GM21717 (cell line): ENCODE measurements at regions not wholly inside any gene's neighbourhood (a gene's known extent, or its start where the extent isn't known, plus 50 kb on each side); places are given as distances from the start of the nearest gene placed in this dataset.

Experiments
- ATAC-seq: cut with Tn5 transposase; IDR thresholded peaks from one replicate; pipeline ENCODE4 v1.9.1; 2021; ENCODE audit warnings: mild to moderate bottlenecking, moderate library complexity; ENCODE audit not compliant: unreplicated experiment

DNA sequence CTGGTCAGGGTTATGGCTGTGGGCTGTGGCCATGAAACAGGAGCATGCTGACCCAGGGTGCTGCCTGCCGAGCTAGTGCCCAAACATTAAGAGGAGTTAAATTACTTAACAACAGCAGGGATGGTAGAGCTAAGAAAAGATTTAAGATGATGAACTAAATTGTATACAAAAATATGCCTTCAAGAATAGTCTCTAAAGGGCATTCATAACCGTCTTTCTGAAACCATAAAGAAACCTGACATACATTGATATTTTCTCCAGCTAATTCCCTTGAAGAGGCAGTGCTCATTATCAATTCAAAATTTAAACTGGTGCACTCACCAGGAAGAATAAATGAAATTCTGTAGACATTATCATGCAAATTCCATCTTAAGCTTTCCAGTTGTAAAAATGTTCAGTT lies 265.8 kb upstream of the TAC1 start:
- ATAC-seq: no peak

DNA sequence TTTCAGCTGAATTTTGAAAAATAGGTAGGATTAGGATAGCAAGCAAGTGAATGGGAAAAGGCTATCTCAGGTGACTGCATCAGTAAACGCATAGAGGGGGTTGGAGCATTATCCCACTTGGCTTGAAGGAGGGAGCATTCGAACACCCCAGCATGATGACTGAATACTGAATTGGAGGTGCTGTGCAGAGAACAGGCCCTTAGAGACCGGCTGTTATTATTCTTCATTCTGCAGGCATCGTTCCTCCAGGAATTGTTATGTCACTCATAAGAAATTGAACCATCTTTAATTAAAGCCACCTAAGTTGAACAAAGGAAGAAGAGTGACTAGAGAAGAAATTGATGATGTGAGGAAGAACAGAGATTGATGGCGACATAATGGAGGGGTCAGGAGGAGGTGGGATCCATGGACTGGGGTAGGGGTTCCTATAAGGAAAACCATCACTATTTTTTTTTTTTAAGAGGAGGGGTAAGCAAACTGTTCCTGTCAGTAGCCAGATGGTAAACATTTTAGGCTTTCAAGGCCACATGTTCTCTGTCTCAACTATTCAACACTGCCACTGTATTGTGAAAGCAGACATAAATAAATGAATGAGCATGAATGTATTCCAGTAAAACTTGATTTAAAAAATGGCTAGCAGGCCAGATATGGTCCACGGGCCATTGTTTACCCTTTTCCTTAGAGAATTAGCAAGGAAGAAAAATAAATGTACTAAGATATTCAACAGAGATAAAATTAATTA lies 264.7 kb upstream of the TAC1 start:
- ATAC-seq: no peak

DNA sequence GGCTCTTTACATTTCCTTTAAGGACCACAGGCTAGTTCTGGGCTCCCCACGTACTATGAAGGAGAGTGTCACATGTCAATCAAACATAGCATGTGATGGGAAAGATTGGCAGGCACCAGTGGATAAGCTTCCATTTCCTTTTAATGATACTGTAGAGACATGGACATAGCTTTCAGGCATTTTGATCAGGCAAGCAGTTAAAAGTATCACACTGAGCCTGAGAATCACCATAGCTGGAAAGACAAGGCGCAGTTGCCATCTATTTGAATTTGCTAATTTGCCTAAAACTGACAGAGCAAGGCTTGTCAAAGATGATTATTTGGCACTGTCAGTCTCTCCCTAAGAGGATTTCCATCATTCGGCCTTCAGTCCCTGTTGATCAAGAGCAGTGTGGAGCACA lies 263.4 kb upstream of the TAC1 start:
- ATAC-seq: no peak

DNA sequence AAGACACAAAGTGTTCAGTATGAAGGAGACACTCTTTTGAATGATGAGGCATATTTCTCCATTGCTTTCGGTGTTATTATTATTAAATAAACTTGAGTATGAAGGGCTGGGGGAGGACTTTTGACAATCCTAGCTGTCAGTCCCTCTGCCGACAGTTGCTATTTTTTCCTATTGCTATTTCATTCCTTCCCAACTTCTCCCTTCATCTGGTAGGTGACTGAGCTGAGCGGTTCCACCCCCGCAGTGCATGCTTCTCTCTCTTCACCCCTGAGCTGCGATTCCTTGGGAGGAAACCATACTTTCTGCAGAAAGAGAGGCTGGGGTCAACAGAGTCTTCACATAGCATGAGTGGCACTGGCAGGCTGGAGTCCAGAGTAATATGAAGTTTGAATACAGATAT lies 261.2 kb upstream of the TAC1 start:
- ATAC-seq: no peak

DNA sequence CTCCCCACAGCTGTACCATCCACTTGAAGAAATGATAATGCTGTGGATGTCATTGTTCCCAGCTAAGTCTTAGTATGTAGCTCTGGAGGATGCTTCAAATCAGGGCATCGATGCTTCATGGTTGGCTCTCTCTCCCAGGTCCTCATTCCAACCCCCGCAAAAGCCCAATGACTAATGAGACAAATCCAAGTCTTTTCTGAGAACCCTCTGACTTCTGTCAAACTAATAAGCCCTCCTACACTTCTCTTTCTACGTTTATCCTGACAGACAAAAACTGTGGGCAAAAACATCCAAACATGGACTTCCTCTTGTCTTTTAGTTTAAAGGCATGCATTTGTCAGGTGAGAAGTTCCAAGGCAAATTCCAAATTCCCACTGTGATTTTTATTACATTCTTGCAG lies 260.4 kb upstream of the TAC1 start:
- no peak for ATAC-seq

DNA sequence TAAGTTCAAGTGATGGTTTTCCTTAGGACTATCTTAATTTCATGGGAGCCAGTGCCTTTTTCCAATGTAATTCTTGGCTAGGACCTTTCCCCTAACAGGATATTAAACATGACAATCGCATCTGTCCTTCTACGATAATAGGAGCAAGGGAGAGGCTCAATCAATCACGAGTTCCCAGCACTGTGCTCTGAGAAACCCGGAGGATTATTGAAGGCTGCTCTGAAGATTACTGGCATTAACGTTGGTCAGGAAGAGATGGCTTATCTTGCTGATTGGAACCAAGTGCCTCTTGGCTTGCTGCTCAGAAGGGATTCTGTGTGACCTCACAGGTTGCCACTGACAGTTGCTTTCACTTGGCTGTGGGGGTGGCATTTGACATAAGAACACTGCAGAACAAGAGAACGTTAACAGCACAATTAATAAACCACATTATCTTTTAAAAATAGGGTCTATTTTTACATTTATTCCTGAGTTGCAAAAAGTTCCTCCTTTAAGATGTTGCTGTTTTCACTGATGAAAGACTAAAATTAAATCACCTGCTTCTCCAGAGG lies 252.1 kb upstream of the TAC1 start:
- no peak for ATAC-seq

DNA sequence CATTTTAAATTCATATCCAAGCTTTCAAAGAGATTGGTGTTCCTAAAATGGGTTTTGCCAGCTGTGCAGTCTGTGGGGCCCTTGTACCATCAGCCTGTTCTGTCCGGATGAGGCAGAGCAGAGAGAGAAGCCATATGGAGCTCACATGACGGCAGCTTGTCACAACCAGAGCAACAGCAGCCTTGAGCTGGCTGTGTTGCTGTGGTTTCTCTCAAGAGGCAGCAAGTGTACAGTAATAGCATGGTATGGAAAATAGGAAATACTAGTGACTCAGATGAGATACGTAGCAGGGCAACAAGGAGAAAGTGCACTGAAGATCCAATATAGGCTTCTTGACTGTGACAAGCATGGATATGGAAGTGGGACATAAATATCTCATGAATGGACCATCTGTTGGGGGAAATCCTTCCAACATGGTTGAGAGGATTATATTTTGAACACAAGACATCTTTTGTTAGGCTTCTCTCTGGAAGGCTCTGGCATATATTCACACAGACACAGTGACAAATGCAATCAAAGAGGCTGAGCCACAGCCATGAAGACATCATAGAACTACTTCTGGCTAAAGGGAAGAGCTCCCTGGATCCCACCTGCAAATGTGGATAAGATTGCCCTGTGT lies 251.0 kb upstream of the TAC1 start:
- no peak for ATAC-seq

DNA sequence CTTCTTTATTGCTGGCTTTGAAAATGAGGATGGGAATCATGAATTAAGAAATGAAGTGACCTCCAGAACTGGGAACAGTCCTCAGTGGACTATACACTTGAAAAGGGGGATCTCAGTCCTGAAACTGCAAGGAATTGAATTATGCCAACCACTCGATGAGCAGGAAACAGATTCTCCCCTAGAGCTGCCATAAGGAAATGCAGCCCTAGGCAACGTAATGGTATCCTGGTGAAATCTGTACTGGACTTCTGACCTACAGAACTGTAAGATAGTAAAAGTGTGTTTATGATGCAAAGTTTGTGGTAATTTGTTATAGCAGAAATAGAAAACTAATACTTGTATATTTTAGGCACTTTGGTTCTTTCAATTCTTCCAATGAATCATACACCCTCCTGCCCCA lies 236.4 kb upstream of the TAC1 start:
- no peak for ATAC-seq

DNA sequence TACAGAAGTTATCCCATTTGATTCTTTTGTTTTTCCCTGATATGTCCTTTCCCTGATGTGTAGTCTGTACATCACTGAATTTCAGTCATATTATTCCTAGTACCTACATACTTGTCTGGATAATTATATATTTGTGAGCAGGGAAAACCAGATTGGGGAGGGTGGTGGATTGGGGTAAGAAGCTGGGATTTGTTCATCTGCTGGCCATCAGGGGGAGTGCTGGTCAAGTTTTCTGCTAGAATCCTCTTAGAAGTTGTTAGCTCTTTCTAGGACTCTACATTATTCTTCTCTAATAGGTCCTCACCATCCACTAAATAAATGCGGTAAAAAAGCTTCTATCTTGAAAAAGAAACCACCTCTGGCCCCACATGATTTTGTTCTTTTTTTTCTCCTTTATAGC lies 232.7 kb upstream of the TAC1 start:
- no peak for ATAC-seq

DNA sequence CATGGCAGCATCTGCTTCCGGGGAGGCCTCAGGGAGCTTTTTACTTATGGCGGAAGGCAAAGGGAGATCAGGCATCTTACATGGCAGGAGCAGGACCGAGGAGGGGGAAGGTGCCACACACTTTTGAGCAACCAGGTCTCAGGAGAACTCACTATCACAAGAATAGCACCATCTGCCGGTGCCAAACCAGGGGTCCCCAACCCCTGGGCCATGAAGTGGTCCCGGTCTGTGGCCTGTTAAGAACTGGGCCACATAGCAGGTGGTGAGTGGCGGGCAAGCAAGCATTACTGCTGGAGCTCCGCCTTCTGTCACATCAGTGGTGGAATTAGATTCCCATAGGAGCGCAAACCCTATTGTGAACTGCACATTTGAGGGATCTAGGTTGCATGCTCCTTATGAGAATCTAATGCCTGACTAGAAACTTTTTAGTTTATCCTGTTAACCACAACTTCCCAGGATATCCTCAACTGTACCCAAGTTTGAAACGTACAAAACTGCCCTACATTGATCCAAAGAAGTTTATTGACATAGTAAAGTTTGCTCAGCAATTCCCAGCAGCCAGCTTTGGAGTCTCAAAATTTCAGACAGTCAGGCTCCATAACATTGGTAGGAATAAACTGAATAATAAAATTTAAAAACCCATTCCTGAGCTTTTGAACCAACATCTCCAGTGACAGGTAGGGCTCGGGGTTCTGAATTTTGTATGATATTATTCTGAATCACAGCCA lies 228.4 kb upstream of the TAC1 start:
- ATAC-seq: no peak

DNA sequence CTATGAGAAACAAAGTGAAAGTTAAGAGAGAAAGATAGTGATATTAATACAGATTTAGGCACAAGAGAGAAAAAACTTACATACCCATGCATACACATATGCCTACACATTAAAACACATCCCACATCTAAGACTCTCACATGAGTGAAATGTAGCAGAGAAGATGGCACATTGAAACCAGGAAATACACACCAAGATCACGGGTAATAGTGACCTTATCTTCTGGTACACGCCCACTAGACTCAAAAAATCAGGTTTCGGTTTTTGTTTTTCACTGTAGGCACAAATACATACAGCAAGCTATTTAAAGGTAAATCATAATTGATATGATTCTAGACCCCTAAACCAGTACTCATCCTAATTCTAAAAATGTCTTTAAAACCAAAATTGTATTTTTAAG lies 225.2 kb upstream of the TAC1 start:
- ATAC-seq: peak; percentile 80

DNA sequence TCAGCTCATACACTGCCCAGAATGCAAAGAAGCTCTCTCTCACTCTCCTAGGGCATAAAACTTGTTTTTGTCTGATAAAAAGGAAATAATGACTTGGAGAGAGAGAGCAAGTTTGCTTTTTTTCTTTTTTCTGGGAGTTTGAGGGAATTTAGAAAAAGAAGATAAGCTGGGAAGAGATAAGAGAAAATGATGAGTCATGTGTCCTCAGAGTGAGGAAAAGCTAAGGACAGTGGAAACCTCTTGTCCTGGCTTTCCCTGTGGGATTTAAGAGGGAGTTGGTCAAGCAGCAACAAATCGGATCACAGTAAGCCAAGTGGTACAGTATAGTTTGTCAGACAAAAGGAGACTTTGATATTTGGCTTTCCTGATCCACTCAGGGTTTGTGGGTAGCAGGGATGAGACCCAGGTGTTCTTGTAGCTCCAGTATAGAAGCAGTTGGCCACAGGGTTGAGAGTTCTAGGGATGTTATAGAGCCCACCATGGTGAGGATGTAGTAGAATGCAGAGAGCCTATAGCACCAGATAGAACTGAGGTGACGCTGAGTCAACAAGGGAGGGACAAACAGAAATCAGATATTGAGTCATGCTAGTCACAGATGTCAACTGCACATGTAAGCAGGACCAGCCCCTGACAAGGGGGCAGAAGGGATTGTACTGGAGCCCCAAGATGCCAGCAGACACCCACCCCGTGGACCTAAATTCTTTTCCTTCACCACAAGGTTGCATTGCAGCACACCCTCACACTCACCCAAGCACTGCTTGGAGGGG lies 219.3 kb upstream of the TAC1 start:
- no peak for ATAC-seq

DNA sequence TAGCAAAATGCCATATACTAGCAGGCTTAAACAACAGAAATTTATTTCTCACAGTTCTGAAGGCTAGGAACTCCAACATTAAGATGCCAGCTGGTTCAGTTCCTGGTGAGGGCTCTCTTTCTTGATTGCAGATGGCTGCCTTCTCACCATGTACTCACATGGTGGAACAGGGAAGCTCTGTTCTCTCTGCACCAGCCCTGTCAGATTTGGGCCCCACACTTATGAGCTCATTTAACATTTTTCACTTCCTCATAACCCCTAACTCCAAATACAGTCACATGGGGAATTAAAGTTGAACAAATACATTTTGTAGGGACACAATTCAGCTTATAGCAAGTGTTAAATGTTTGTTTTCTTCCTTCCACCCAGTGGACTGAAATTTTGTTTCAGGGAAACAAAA lies 218.6 kb upstream of the TAC1 start:
- ATAC-seq: peak; percentile 66

DNA sequence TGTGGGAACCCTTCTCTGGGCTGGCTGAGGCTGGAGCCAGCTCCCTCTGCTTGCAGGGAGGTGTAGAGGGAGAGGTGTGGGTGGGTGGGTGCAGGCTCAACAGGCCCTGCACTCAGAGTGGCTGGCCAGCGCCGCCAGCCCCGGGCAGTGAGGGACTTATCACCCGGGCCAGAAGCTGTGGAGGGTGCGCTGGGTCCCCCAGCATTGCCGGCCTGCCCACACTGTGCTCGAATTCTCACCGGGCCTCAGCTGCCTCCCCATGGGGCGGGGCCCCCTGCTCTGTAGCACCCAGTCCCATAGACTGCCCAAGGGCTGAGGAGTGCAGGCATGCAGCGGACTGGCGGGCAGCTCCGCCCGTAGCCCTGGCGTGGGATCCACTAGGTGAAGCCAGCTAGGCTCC lies 190.7 kb upstream of the TAC1 start:
- ATAC-seq: no peak

DNA sequence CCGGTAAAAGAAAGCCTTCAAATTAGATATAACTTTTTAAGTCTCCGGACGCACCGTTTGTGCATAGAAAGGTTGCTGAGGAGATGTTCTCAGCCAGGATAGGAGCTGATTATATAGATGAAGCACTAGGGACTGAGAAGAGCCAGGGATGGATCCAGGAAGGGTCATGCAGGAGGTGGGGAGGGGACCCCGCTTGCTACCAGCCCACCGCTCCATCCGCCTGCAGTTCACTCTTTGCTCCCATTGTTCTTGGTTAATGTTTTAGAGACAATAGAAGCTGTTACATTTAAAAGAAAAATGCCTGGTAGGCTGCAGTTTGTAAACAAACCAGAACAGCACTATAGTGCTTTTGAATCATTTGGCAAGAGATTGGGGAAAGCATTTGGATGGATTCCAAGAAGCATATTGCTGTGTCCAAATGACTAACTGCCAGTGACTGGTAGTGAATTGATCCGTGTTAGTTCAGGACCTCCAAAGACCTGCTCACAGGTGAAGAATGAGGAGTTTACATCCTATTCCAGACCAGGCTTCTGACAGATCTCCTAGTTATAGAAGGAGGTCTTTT lies 175.9 kb upstream of the TAC1 start:
- no peak for ATAC-seq

DNA sequence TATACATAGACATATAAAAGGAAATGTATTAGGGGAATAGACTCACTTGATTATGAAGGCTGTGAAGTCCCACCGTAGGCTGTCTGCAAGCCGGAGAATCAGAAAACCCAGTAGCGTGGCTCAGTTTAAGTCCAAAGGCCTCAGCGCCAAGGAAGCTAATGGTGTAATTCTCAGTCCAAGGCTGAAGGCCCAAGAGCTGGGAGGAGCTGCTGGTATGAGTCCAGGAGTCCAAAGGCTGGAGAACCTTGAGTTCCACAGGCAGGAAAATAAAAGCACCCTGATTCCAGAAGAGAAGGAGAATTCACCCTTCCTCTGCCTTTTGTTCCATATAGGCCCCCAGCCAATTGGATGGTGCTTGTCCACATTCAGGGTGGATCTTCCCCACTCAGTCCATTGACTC lies 166.2 kb upstream of the TAC1 start:
- ATAC-seq: no peak

DNA sequence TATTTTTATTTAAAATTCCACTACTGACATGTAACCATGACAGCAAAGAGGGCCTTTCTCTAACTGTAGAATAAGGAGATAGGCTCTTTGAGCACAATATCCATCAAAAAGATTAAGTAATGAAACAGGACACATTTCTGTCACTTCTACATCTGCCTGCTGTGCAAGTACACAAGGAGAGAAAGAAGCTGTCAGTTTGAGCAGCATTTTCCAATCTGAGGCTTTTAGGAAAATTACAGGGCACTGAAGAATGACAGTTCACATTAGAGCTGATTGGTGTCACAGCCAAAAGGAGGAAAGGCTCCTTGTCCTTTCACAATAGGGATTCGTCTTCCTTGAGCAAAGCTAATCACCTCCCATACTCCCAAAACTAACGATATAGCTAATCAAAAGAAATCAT lies 158.8 kb upstream of the TAC1 start:
- no peak for ATAC-seq

DNA sequence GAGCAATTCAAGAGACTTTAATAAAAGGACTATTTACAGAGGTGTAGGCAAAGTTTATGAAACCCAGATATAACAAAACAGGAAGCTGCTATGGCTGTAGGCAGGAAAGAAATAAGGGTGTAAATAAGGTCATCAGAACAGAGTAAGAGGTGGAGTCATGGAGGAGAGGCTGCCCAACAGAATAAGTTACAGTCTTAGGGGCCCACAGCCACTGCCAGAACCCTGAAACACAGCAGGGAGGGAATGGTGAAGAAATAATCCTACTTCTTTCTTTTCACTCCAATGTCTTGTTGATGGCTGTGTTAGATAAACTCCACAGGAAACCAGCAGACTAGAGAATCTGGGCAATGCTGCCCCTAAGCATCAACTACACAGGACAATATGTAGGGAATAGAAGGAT lies 155.8 kb upstream of the TAC1 start:
- no peak for ATAC-seq

DNA sequence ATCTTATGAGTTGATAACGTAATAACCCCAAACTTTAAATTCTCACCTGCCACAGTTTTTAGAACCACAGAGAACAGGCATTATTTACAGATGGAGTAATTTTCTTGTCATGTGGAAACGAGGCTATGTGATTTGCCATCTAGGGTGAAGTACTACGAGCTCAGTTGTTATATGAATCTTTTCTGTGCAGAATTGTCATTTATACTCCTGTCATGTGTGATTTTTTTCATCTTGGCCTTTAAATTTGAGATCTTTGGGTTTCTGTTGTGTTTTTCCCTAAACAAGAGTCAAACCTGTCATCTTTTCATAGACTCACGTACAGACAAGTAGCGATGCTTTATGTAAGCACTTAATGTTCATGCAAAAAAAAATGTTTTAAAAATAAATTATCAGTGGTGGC lies 153.7 kb upstream of the TAC1 start:
- ATAC-seq: no peak

DNA sequence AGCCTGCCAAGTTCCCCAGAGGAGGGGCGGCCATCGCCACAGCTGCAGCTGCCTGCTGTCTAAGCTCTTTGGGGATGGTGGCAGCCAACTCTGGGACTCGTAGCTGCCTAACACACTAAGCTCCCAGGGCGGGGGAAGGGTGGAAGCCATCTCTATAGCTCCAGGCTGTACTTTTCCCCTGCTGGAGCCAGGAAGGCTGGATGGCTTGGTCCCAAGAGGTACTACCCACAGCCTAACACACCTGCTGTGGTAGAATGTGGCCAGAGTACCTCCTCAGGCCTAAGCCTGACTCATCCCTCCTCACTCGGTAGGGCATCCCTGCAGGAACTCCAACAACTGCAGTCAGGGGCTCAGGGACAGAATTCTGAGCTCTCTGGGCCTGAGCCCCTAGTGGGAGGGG lies 151.7 kb upstream of the TAC1 start:
- ATAC-seq: no peak

DNA sequence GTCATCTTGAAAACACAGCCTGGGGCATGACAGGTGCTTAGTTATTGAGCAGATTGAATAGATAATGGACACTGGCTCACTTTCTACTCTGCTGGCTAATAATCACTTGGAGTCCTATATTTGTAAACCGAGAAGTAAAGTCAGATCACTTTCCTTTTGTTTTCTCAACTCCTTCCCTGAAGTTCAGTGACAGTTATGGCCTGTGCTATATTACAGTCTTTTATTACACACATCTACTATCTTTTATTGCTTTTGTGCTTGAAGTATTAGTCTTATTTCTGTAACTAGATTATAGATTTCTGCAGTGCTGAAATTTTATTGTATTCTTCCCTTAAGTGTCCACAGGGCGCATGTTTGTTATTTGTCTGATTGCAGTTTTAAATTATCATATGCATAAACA lies 136.4 kb upstream of the TAC1 start:
- ATAC-seq: no peak
